ENCODE measurements at regions not wholly inside any gene's neighbourhood (a gene's known extent, or its start where the extent isn't known, plus 50 kb on each side); places are given as distances from the start of the nearest gene placed in this dataset.
"Not testable (repeated sequence)": the region's sequence is repeated elsewhere in the genome, so short reads cannot be mapped to it uniquely, and the experiment has no call there.

GRCh38 chr16:31581065-31581464 is 53.4 kb downstream of the AHSP start:
- not testable (repeated sequence) for DNase-seq (ENCODE audit: low read depth, low spot score)

DNA sequence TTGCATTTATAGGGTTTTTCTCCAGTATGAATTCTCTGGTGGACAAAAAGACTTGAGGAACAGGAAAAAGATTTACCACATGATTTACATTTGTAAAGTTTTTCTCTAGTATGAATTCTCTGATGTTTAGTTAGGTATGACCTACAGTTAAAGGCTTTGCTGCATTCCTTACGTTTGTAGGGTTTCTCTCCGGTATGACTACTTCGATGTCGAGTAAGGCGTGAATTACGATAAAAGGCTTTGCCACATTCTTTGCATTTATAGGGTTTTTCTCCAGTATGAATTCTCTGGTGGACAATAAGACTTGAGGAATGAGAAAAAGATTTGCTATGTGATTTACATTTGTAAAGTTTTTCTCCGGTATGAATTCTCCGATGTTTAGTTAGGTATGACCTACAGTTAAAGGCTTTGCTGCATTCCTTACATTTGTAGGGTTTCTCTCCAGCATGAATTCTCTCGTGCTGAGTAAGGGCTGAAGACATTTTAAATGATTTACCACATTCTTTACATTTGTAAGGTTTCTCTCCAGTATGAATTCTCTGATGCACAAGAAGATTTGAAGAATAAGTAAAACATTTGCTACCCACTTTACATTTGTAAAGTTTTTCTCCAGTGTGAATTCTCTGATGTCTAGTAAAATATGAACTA is 74.2 kb downstream of the AHSP start:
- not testable (repeated sequence) for DNase-seq (ENCODE audit: low read depth, low spot score)

- no peak for DNase-seq (ENCODE audit: low read depth, low spot score)
Measured at GRCh38 chr16:31618130-31618529, 90.4 kb downstream of the AHSP start.

DNA sequence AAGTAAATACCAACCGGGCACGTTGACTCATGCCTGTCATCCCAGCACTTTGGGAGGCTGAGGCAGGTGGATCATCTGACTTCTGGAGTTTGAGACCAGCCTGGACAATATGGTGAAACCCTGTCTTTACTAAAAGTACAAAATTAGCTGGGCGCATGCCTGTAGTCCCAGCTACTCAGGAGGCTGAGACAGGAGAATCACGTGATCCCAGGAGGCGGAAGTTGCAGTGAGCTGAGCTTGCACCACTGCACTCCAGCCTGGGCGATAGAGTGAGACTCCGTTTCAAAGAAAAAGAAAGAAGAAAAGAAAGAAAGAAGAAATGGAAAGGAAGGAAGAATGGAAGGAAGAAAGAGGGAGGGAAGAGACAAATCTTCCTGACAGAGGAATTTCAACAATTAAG is 108.7 kb downstream of the AHSP start:
- DNase-seq (ENCODE audit: low read depth, low spot score), result no peak

GRCh38 chr16:31641279-31641678 is 113.6 kb downstream of the AHSP start:
- DNase-seq (ENCODE audit: low read depth, low spot score), result no peak

GRCh38 chr16:31655674-31656073 is 128.0 kb downstream of the AHSP start:
- not testable (repeated sequence) for DNase-seq (ENCODE audit: low read depth, low spot score)

DNA sequence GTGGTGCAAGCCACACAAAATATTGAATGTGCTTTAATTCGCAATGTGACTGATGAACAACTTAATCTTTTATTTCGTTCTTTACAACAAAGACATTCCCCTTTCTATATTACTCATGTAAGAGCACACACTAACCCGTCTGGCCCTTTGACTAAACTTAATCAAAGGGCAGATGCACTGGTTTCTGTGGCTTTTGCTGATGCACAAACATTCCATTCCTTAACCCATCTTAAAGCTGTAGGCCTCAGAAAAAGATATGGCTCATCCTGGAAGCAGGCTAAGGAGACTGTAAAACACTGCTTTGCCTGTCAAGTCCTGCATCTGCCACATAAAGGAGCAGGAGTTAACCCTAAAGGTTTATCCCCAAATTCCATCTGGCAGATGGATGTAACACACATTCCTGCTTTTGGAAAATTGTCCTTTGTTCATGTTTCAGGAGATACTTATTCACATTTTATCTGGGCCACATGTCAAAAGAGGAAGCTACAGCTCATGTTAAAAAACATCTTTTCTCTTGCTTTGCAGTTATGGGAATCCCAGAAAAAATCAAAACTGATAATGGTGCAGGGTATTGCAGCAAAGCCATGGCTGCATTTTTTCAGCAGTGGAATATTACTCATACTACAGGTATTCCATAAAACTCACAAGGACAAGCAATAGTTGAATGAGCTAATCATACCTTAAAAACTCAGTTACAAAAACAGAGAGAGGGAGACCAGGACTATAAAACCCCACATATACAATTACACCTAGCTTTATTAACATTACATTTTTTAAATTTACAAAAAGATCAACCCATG is 137.2 kb downstream of the AHSP start:
- DNase-seq (ENCODE audit: low read depth, low spot score), result no peak

GRCh38 chr16:31674686-31675085 is 147.0 kb downstream of the AHSP start:
- DNase-seq (ENCODE audit: low read depth, low spot score), result no peak

- DNase-seq (ENCODE audit: low read depth, low spot score), result no peak
Measured at GRCh38 chr16:31676731-31677130, 149.0 kb downstream of the AHSP start.

DNA sequence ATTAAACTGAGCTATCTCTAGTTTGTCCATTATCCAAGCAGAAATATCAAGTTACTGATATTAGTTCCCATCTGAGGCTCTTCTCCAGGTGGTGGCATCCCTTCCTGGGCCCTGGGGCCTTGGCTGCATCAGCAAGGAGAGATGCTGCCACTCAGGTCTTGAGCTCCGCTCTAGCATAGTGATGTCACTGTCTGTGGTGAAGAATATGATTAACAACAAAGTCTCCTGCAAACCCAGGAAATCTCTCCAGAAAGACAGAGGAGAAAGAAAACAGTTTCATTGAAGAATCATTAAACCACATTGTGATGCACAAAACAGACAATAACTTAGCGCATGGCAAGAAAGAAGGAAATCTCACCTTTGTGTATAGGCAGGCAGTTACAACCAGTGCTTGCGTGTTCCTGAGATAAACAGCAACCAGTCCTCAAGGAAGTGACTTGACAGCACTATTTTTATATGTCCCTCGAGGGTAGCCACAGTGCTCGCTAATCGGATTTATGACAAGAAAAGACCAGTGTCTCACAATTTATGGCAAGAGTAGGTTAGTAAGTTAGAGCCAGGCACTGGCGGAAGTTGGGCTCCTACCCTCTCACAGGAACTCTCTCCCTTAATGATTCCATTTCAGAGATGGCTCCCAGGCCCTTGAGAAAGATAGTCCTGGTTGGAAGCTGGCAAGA is 151.1 kb downstream of the AHSP start:
- DNase-seq (ENCODE audit: low read depth, low spot score), result no peak

GRCh38 chr16:31689331-31689730 is 161.6 kb downstream of the AHSP start:
- DNase-seq (ENCODE audit: low read depth, low spot score), result not testable (repeated sequence)

GRCh38 chr16:31692338-31692737 is 164.6 kb downstream of the AHSP start:
- not testable (repeated sequence) for DNase-seq (ENCODE audit: low read depth, low spot score)

DNA sequence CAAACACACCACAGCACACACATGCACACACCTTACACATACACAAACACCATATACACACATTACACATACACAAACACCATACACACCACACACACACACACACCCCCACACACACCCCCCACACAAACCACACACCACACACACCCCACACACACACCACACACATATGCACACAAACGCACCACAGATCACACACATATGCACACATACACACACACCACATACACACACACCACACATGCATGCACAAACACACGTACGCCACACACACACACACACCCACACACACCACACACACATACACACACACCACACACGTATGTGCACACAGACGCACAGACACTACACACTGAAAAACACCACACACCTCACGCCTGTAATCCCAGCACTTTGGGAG is 166.0 kb downstream of the AHSP start:
- DNase-seq (ENCODE audit: low read depth, low spot score), result no peak

DNA sequence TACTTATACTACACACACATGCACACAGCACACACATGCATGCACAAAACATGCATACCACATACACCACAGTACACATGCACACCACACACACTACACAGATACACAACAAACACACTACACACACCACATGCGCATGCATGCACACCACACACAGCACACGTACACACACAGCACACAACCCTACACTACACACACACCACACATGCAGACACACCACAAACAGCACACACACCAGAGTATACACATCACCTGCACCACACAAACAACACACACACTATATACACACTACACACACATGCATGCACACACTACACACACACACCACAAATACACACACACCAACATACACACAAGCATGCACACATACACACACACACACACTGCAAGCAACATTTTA is 166.8 kb downstream of the AHSP start:
- no peak for DNase-seq (ENCODE audit: low read depth, low spot score)

DNA sequence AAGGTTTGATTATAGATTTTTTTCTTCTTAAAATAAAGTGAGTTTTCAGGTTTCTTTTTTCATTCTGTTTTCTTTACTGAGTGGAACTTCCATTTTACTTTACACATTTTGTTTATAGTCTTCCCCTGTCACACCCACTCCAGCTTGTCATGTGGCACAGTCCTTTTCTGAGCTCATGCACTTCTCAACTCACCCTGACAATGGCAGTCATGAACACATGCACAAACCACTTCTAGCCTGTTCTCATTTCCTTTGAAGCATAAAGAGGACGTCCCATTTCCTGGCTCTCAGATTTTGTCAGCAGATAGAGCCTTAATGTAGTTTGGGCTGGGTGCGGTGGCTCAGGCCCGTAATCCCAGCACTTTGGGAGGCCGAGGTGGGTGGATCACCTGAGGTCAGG is 168.0 kb downstream of the AHSP start:
- DNase-seq (ENCODE audit: low read depth, low spot score), result no peak

GRCh38 chr16:31696968-31697743 is 169.5 kb downstream of the AHSP start:
- DNase-seq (ENCODE audit: low read depth, low spot score), result peak; percentile 21

DNA sequence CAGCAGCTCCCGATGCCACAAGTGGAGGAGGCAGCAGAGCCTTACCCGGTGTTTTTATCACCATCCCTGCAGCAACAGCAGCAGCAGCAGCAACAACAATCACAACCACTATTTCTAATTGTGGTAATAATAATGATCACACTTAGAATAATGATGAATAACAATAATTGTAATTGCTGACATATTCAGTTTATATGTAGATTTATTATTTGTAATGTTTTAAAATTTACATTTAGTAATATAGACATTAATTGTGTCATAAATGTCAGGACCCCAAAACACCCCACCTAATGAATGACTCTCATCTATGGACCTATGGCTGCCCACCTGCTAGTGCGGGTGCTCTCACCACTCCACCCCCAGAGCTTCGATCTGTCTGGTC is 170.0 kb downstream of the AHSP start:
- no peak for DNase-seq (ENCODE audit: low read depth, low spot score)

DNA sequence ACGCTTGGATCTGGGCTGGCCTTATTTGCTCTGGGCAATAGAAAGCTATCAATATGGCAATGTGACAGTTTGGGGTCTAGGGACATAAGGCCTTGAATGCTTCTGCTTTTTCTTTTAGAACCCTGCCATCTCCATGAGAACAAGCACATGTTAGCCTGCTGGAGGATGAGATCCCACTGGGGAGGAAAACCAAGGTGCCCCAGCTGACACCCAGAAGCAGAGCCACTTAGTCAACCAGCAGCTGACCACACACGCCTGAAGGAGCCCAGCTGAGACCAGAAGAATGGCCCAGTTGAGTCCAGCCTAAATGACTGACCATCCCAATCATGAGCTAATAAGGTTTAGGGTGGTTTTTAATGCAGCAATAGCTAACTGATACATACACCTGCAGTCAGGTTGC is 171.2 kb downstream of the AHSP start:
- no peak for DNase-seq (ENCODE audit: low read depth, low spot score)

GRCh38 chr16:31699601-31700000 is 171.9 kb downstream of the AHSP start:
- DNase-seq (ENCODE audit: low read depth, low spot score), result no peak

- no peak for DNase-seq (ENCODE audit: low read depth, low spot score)
Measured at GRCh38 chr16:31700200-31700529, 172.5 kb downstream of the AHSP start.

GRCh38 chr16:31700530-31701388 is 172.8 kb upstream of the ZNF267 start:
- peak; percentile 88 for DNase-seq (ENCODE audit: low read depth, low spot score)
